BJ (cell line): ENCODE measurements at regions not wholly inside any gene's neighbourhood (a gene's known extent, or its start where the extent isn't known, plus 50 kb on each side); places are given as distances from the start of the nearest gene placed in this dataset.

Source experiments
- CTCF ChIA-PET: fragments of 350-600 bp; formaldehyde crosslinking; extraction: SDS; loops from one replicate; lab custom pipeline; 2021; ENCODE audit warnings: antibody characterized with exemption, inconsistent platforms; lab: Yijun Ruan, JAX
- POLR2A ChIA-PET: fragments of 300-600 bp; sonication (Branson Sonifier 250); formaldehyde crosslinking; extraction: SDS; loops from one replicate; lab custom pipeline; 2021; ENCODE audit warnings: antibody characterized with exemption; lab: Charles Lee
- DNase-seq: peaks from one replicate; pipeline ENCODE4 v3.0.0-alpha.2; 2011; ENCODE audit warnings: low read depth
- H3K27me3 ChIP-seq: 2 replicates; pipeline ENCODE4 v1.6.0; 2011; ENCODE audit warnings: low read length; ENCODE audit not compliant: control insufficient read depth, insufficient read depth
- H3K36me3 ChIP-seq: 2 replicates; pipeline ENCODE4 v1.5.1; 2011; ENCODE audit warnings: low read length; ENCODE audit not compliant: control insufficient read depth, insufficient read depth
- H3K4me3 ChIP-seq: 2 replicates; pipeline ENCODE4 v1.5.1; 2011; ENCODE audit warnings: low read depth, mild to moderate bottlenecking, control low read depth, low read length
- CTCF ChIP-seq: IDR thresholded peaks from 2 replicates; pipeline ENCODE4 v1.5.1; 2011; ENCODE audit warnings: low read depth, mild to moderate bottlenecking, control low read depth, inconsistent platforms, low read length, moderate library complexity; ENCODE audit not compliant: insufficient read depth

- Histone ChIP-seq H3K4me3 (no peak overlapping the region), H3K27me3 (peaks cover 3% of the 10 kb centered on the region; the same call in 1 of the 2 replicates), H3K36me3 (no peaks in the 10 kb centered on the region)
- ChIA-PET CTCF (interaction anchor here (1.0 kb wide), 1 partner anchor 539 kb away, joined by 3 read pairs; no protein-coding TSS in a partner anchor), POLR2A (no interaction called here)
- no peak for TF ChIP-seq CTCF
- DNase-seq = no peak
Observed at GRCh38 chr15:70272565-70273355, 175.0 kb upstream of the TLE3 start.

GRCh38 chr15:70271422-70272088 lies 173.8 kb upstream of the TLE3 start:
- ChIA-PET POLR2A (interaction anchor here (0.6 kb wide), 1 partner anchor 52 kb away, joined by 3 read pairs; no protein-coding TSS in a partner anchor), CTCF (interaction anchor here (0.9 to 1.0 kb wide), 2 partner anchors 10 to 537 kb away, joined by 3 read pairs; no protein-coding TSS in a partner anchor)
- H3K36me3 ChIP-seq = no peaks in the 10 kb centered on the region
- H3K4me3 ChIP-seq = no peak overlapping the region
- peak; percentile 81 for DNase-seq
- peaks cover 3% of the 10 kb centered on the region for H3K27me3 ChIP-seq
- no peak for TF ChIP-seq CTCF

DNA sequence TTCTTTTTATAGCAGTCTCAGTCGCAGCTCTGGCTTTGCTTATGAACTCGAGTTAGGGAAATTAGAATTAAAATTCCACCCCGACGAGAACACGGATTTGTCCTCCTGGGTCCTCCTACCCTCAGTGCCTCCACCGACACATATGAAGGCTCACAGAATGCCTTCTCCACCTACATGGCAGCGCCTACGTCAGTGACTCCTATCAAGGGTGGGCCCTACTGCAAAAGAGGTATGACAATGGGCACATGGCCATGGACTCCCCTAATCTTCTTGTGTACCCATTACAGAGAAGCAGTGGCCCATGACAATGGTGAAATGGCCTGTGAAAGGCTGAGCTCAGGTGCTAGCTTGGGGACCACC lies 173.0 kb upstream of the TLE3 start:
- ChIA-PET POLR2A (interaction anchor here (0.6 kb wide), 1 partner anchor 71 kb away, joined by 3 read pairs; no protein-coding TSS in a partner anchor), CTCF (interaction anchor here (0.9 kb wide), 1 partner anchor 11 kb away, joined by 3 read pairs; no protein-coding TSS in a partner anchor)
- no peak for TF ChIP-seq CTCF
- peaks cover 3% of the 10 kb centered on the region for H3K27me3 ChIP-seq
- DNase-seq = no peak
- H3K36me3 ChIP-seq = no peaks in the 10 kb centered on the region
- H3K4me3 ChIP-seq = no peak overlapping the region

- H3K4me3 ChIP-seq = no peak overlapping the region
- no peak for TF ChIP-seq CTCF
- H3K36me3 ChIP-seq = no peaks in the 10 kb centered on the region
- POLR2A ChIA-PET = interaction anchor here (0.6 kb wide), 1 partner anchor 71 kb away, joined by 3 read pairs; no protein-coding TSS in a partner anchor
- CTCF ChIA-PET = interaction anchor here (1.0 kb wide), 1 partner anchor 12 kb away, joined by 3 read pairs; no protein-coding TSS in a partner anchor
- no peak for DNase-seq
- H3K27me3 ChIP-seq = peaks cover 3% of the 10 kb centered on the region
Observed at GRCh38 chr15:70269991-70270751, 172.5 kb upstream of the TLE3 start.
